SHP77 (cell line): ENCODE measurements at regions not wholly inside any gene's neighbourhood (a gene's known extent, or its start where the extent isn't known, plus 50 kb on each side); places are given as distances from the start of the nearest gene placed in this dataset.
"Not testable (repeated sequence)": the region's sequence is repeated elsewhere in the genome, so short reads cannot be mapped to it uniquely, and the experiment has no call there.

Experiments used
- DNase-seq, 2 experiments: peaks; one replicate each; lab custom pipeline; 2025; lab: John Stamatoyannopoulos, UW

- no peak for DNase-seq
Measured at GRCh38 chr15:20345401-20345958, 196.1 kb downstream of the GOLGA6L6 start.

- DNase-seq, result no peak
Measured at GRCh38 chr15:20344601-20345400, 196.8 kb downstream of the GOLGA6L6 start.

- DNase-seq, result not testable (repeated sequence)
Measured at GRCh38 chr15:20343395-20344211, 198.0 kb downstream of the GOLGA6L6 start.

- DNase-seq, result not testable (repeated sequence)
Measured at GRCh38 chr15:20342601-20343394, 198.8 kb downstream of the GOLGA6L6 start.

GRCh38 chr15:20341901-20342600 is 199.5 kb downstream of the GOLGA6L6 start:
- DNase-seq, result no peak

- no peak for DNase-seq
Measured at GRCh38 chr15:20340931-20341661, 200.5 kb downstream of the GOLGA6L6 start.

- DNase-seq, result no peak
Measured at GRCh38 chr15:20340331-20340811, 201.2 kb downstream of the GOLGA6L6 start.

- DNase-seq, result not testable (repeated sequence)
Measured at GRCh38 chr15:20339086-20339791, 202.4 kb downstream of the GOLGA6L6 start.

GRCh38 chr15:20338671-20339070 is 202.9 kb downstream of the GOLGA6L6 start:
- DNase-seq, result not testable (repeated sequence)

- not testable (repeated sequence) for DNase-seq
Measured at GRCh38 chr15:20337238-20337637, 204.4 kb downstream of the GOLGA6L6 start.

GRCh38 chr15:20334451-20334850 is 207.1 kb downstream of the GOLGA6L6 start:
- DNase-seq, result not testable (repeated sequence)

- DNase-seq, result not testable (repeated sequence)
Measured at GRCh38 chr15:20325751-20326150, 215.8 kb downstream of the GOLGA6L6 start.

- DNase-seq, result not testable (repeated sequence)
Measured at GRCh38 chr15:20317132-20317531, 224.5 kb downstream of the GOLGA6L6 start.

- DNase-seq, result not testable (repeated sequence)
Measured at GRCh38 chr15:20311014-20311680, 230.5 kb downstream of the GOLGA6L6 start.

- no peak for DNase-seq
Measured at GRCh38 chr15:20310603-20311002, 231.0 kb downstream of the GOLGA6L6 start.

- not testable (repeated sequence) for DNase-seq
Measured at GRCh38 chr15:20309966-20310365, 231.6 kb downstream of the GOLGA6L6 start.

GRCh38 chr15:20309395-20309794 is 232.2 kb downstream of the GOLGA6L6 start:
- DNase-seq, result not testable (repeated sequence)

GRCh38 chr15:20308027-20308690 is 233.4 kb downstream of the GOLGA6L6 start:
- not testable (repeated sequence) for DNase-seq
